Neural cell (in vitro differentiated cells): ENCODE measurements at regions not wholly inside any gene's neighbourhood (a gene's known extent, or its start where the extent isn't known, plus 50 kb on each side); places are given as distances from the start of the nearest gene placed in this dataset.

ENCODE experiments used
- H2AFZ ChIP-seq: fragments of 200-600, 300-800 bp; sonication (generic), shearing (Covaris generic); 2 replicates; pipeline ENCODE4 v1.6.0; 2014; ENCODE audit warnings: low read depth, mild to moderate bottlenecking, antibody characterized with exemption, low read length, moderate library complexity
- H3F3A ChIP-seq: fragments of 200-600 bp; shearing (Covaris generic); 2 replicates; pipeline ENCODE4 v1.6.1; 2016; ENCODE audit warnings: mild to moderate bottlenecking, moderate library complexity, mixed read lengths, antibody characterized with exemption, low read length; ENCODE audit not compliant: insufficient read depth, poor library complexity, severe bottlenecking
- H3K27ac ChIP-seq: fragments of 200-600, 300-800 bp; sonication (generic), shearing (Covaris generic); 2 replicates; pipeline ENCODE4 v1.5.1; 2014; ENCODE audit warnings: mild to moderate bottlenecking, low read length, moderate library complexity
- H3K27me3 ChIP-seq: fragments of 300-800, 200-600 bp; sonication (generic), shearing (Covaris generic); 2 replicates; pipeline ENCODE4 v1.6.0; 2014; ENCODE audit warnings: mild to moderate bottlenecking, low read depth, low read length, moderate library complexity; ENCODE audit not compliant: insufficient read depth
- H3K36me3 ChIP-seq: fragments of 300-800, 200-600 bp; sonication (generic), shearing (Covaris generic); 2 replicates; pipeline ENCODE4 v1.5.1; 2014; ENCODE audit warnings: mild to moderate bottlenecking, antibody characterized with exemption, low read length, moderate library complexity; ENCODE audit not compliant: insufficient read depth
- H3K4me2 ChIP-seq: fragments of 300-800, 200-600 bp; sonication (generic), shearing (Covaris generic); 2 replicates; pipeline ENCODE4 v1.6.0; 2014; ENCODE audit warnings: mild to moderate bottlenecking, low read length
- H3K4me3 ChIP-seq: fragments of 300-800, 200-600 bp; sonication (generic), shearing (Covaris generic); 2 replicates; pipeline ENCODE4 v1.5.1; 2014; ENCODE audit warnings: mild to moderate bottlenecking, low read length, moderate library complexity
- H3K79me2 ChIP-seq: fragments of 200-600 bp; shearing (Covaris generic); replicated peaks from 2 replicates; pipeline ENCODE4 v1.6.0; 2014; ENCODE audit warnings: mild to moderate bottlenecking, low read length, moderate library complexity; ENCODE audit not compliant: insufficient read depth
- H3K9ac ChIP-seq: fragments of 300-800, 200-600 bp; sonication (generic), shearing (Covaris generic); 2 replicates; pipeline ENCODE4 v1.6.1; 2016; ENCODE audit warnings: mild to moderate bottlenecking, low read length, mixed read lengths
- H3K9me2 ChIP-seq: fragments of 200-600 bp; shearing (Covaris generic); 2 replicates; pipeline ENCODE4 v1.6.1; 2016; ENCODE audit warnings: mild to moderate bottlenecking, low read length, mixed read lengths; ENCODE audit not compliant: insufficient read depth
- H3K9me3 ChIP-seq: fragments of 200-600, 300-800 bp; sonication (generic), shearing (Covaris generic); 2 replicates; pipeline ENCODE4 v1.6.1; 2016; ENCODE audit warnings: mild to moderate bottlenecking, mixed run types, low read length, moderate library complexity, mixed read lengths
- H4K20me1 ChIP-seq: fragments of 200-600 bp; shearing (Covaris generic); 2 replicates; pipeline ENCODE4 v1.6.1; 2016; ENCODE audit warnings: mild to moderate bottlenecking, mixed run types; ENCODE audit not compliant: insufficient read depth
- CTCF ChIP-seq: fragments of 450-650 bp; IDR thresholded peaks from 2 replicates; pipeline ENCODE4 v1.5.1; 2014; ENCODE audit warnings: antibody characterized with exemption, mild to moderate bottlenecking, moderate library complexity; ENCODE audit not compliant: poor library complexity, severe bottlenecking
- EP300 ChIP-seq: fragments of 450-650 bp; conservative IDR thresholded peaks from 2 replicates; pipeline ENCODE4 v1.6.1; 2014; ENCODE audit warnings: antibody characterized with exemption, mild to moderate bottlenecking, moderate library complexity; ENCODE audit not compliant: poor library complexity, severe bottlenecking
- EZH2 ChIP-seq: fragments of 200-600, 300-800 bp; shearing (Covaris generic), sonication (generic); IDR thresholded peaks from 2 replicates; pipeline ENCODE4 v1.6.1; 2014; ENCODE audit warnings: antibody characterized with exemption, low read length, borderline replicate concordance, mild to moderate bottlenecking; ENCODE audit not compliant: insufficient read depth, poor library complexity, severe bottlenecking
- MXI1 ChIP-seq: fragments of 450-650 bp; conservative IDR thresholded peaks from 2 replicates; pipeline ENCODE4 v1.6.1; 2014; ENCODE audit warnings: antibody characterized with exemption, mild to moderate bottlenecking; ENCODE audit not compliant: poor library complexity, severe bottlenecking
- POLR2AphosphoS5 ChIP-seq: IDR thresholded peaks from 2 replicates; pipeline ENCODE4 v1.6.1; 2012
- RAD21 ChIP-seq: fragments of 450-650 bp; conservative IDR thresholded peaks from 2 replicates; pipeline ENCODE4 v1.6.1; 2014; ENCODE audit warnings: antibody characterized with exemption, mild to moderate bottlenecking, moderate library complexity
- SMC3 ChIP-seq: fragments of 450-650 bp; conservative IDR thresholded peaks from 2 replicates; pipeline ENCODE4 v1.6.1; 2014; ENCODE audit warnings: antibody characterized with exemption, mild to moderate bottlenecking, moderate library complexity; ENCODE audit not compliant: poor library complexity
- TAF1 ChIP-seq: IDR thresholded peaks from 2 replicates; pipeline ENCODE4 v1.6.1; 2012; ENCODE audit warnings: low read depth
- TF ChIP-seq, protein P1 (sequence below): IDR thresholded peaks from 2 replicates; pipeline ENCODE4 v1.6.1; 2012; ENCODE audit warnings: borderline replicate concordance

- no peaks in the 10 kb centered on the region for H3K36me3 ChIP-seq
- H3K27ac ChIP-seq = no peak overlapping the region
- H3K79me2 ChIP-seq = no peaks in the 10 kb centered on the region
- H3K9me3 ChIP-seq = no peaks in the 10 kb centered on the region
- H4K20me1 ChIP-seq = no peaks in the 10 kb centered on the region
- H3F3A ChIP-seq = no peaks in the 10 kb centered on the region
- H3K27me3 ChIP-seq = no peaks in the 10 kb centered on the region
- H3K4me2 ChIP-seq = no peak overlapping the region
- TF ChIP-seq CTCF (peak; percentile 28), SMC3 (peak; percentile 37)
- TF ChIP-seq, protein P1, sequence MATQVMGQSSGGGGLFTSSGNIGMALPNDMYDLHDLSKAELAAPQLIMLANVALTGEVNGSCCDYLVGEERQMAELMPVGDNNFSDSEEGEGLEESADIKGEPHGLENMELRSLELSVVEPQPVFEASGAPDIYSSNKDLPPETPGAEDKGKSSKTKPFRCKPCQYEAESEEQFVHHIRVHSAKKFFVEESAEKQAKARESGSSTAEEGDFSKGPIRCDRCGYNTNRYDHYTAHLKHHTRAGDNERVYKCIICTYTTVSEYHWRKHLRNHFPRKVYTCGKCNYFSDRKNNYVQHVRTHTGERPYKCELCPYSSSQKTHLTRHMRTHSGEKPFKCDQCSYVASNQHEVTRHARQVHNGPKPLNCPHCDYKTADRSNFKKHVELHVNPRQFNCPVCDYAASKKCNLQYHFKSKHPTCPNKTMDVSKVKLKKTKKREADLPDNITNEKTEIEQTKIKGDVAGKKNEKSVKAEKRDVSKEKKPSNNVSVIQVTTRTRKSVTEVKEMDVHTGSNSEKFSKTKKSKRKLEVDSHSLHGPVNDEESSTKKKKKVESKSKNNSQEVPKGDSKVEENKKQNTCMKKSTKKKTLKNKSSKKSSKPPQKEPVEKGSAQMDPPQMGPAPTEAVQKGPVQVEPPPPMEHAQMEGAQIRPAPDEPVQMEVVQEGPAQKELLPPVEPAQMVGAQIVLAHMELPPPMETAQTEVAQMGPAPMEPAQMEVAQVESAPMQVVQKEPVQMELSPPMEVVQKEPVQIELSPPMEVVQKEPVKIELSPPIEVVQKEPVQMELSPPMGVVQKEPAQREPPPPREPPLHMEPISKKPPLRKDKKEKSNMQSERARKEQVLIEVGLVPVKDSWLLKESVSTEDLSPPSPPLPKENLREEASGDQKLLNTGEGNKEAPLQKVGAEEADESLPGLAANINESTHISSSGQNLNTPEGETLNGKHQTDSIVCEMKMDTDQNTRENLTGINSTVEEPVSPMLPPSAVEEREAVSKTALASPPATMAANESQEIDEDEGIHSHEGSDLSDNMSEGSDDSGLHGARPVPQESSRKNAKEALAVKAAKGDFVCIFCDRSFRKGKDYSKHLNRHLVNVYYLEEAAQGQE = no peak
- no peak overlapping the region for H3K4me3 ChIP-seq
- no peak overlapping the region for H3K9ac ChIP-seq
- no peaks in the 10 kb centered on the region for H3K9me2 ChIP-seq
- H2AFZ ChIP-seq = no peak overlapping the region
Measured at GRCh38 chr1:18569811-18570545, 60.7 kb upstream of the PAX7 start.

GRCh38 chr1:18571275-18571674 lies 59.4 kb upstream of the PAX7 start:
- Histone ChIP-seq H4K20me1 (no peaks in the 10 kb centered on the region), H3K4me3 (no peak overlapping the region), H3K9ac (no peak overlapping the region), H3K79me2 (no peaks in the 10 kb centered on the region), H3F3A (no peaks in the 10 kb centered on the region), H3K27me3 (no peaks in the 10 kb centered on the region), H3K4me2 (no peak overlapping the region), H3K9me2 (no peaks in the 10 kb centered on the region), H2AFZ (no peak overlapping the region), H3K36me3 (no peaks in the 10 kb centered on the region), H3K27ac (no peak overlapping the region), H3K9me3 (no peaks in the 10 kb centered on the region)
- no peak for TF ChIP-seq MXI1

DNA sequence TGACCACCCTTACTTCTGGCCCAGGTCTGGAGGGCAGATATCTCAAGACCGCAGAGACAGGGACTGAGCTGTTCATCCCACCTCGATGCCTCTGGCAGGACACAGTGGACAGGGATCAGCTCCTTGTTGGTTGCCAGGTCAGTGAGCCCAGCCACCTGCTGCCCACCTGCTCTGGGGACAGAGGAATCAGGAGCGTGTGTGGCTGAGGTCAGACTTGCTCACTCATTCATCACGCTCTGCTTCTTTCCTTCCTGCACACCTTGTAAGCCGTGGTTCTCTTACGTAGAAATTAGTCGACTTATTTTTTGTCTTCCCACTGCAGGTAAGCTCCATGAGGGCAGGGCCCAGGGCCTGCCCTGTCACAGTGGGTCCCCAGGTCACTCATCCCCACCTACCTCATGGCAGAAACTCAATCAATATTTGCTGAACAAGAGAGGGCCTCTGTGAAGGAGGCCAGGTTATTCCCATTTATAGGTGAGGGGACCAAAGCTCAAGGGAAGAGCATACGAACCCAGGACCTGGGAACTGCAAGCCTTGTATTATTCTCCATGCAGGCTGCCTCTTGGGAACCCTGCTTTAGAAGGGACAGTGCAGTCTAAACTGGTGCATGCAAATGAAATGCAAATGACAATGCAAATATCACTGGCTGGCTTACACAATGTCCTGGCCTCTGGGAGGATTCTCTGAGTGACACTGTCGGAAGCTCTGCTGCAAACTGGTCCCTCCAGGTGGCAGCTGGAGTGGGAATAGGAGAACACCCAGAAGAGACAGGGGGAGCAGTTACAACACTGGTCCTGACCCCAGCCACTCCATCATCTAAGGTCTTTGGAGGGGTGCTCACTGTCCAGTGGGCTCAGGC lies 58.4 kb upstream of the PAX7 start:
- Histone ChIP-seq H3K4me2 (no peak overlapping the region), H3K9me3 (no peaks in the 10 kb centered on the region), H3K27me3 (no peaks in the 10 kb centered on the region), H2AFZ (no peak overlapping the region), H4K20me1 (no peaks in the 10 kb centered on the region), H3K36me3 (no peaks in the 10 kb centered on the region), H3K4me3 (no peak overlapping the region), H3K27ac (no peak overlapping the region), H3K79me2 (no peaks in the 10 kb centered on the region), H3F3A (no peaks in the 10 kb centered on the region), H3K9ac (no peak overlapping the region), H3K9me2 (no peaks in the 10 kb centered on the region)
- TF ChIP-seq, protein P1 = no peak
- no peak for TF ChIP-seq EZH2
- TF ChIP-seq EP300 = no peak
- no peak for TF ChIP-seq TAF1
- TF ChIP-seq SMC3 = no peak
- no peak for TF ChIP-seq RAD21
- no peak for TF ChIP-seq CTCF
- no peak for TF ChIP-seq POLR2AphosphoS5
